Panc1 (cell line): ENCODE measurements at regions not wholly inside any gene's neighbourhood (a gene's known extent, or its start where the extent isn't known, plus 50 kb on each side); places are given as distances from the start of the nearest gene placed in this dataset.

Source experiments
- ATAC-seq: fragments of 200-7000 bp; cut with Tn5 transposase; 2 replicates; pipeline ENCODE4 v1.9.1; 2020; ENCODE audit warnings: mild to moderate bottlenecking, moderate library complexity
- BruUV-seq: library from RNA; stranded (reverse); fragments of 400-500 nt; replicated peaks from 2 replicates; lab custom pipeline; 2021; lab: Mats Ljungman, UMichigan
- CTCF ChIA-PET: fragments of 300-600 bp; sonication (Branson Sonifier 250); formaldehyde crosslinking; loops from one replicate; lab custom pipeline; 2022; ENCODE audit warnings: antibody characterized with exemption; lab: Charles Lee
- POLR2A ChIA-PET: fragments of 300-600 bp; sonication (Branson Sonifier 250); formaldehyde crosslinking; loops from one replicate; lab custom pipeline; 2022; ENCODE audit warnings: antibody characterized with exemption; lab: Charles Lee
- DNase-seq: peaks from one replicate; pipeline ENCODE4 v3.0.0-alpha.2; 2010; ENCODE audit warnings: low read depth, low spot score
- H3K27ac ChIP-seq: 2 replicates; pipeline ENCODE4 v1.5.1; 2011; ENCODE audit warnings: mild to moderate bottlenecking, low read length, inconsistent platforms
- H3K27me3 ChIP-seq: fragments of 200-500 bp; sonication (Bioruptor generic); 2 replicates; pipeline ENCODE4 v1.6.0; 2014; ENCODE audit warnings: low read length, inconsistent platforms; ENCODE audit not compliant: control insufficient read depth, insufficient read depth
- H3K36me3 ChIP-seq: fragments of 200-500 bp; sonication (Bioruptor generic); 2 replicates; pipeline ENCODE4 v1.5.1; 2014; ENCODE audit warnings: inconsistent platforms, mild to moderate bottlenecking, low read length, moderate library complexity; ENCODE audit not compliant: control insufficient read depth, insufficient read depth
- H3K4me1 ChIP-seq: 2 replicates; pipeline ENCODE4 v1.5.1; 2011; ENCODE audit warnings: inconsistent platforms, mild to moderate bottlenecking, low read length, moderate library complexity; ENCODE audit not compliant: control insufficient read depth, insufficient read depth
- H3K4me3 ChIP-seq, 2 experiments: 2 replicates each; pipeline ENCODE4 v1.5.1; 2011 to 2012; ENCODE audit warnings: low read depth in 2 of 2, low read length in 2 of 2, mild to moderate bottlenecking in 2 of 2, inconsistent platforms in 1 of 2, moderate library complexity in 1 of 2
- H3K9me3 ChIP-seq: fragments of 200-500 bp; sonication (Bioruptor generic); 2 replicates; pipeline ENCODE4 v1.5.1; 2014; ENCODE audit warnings: low read depth, mild to moderate bottlenecking, inconsistent platforms, low read length, moderate library complexity; ENCODE audit not compliant: control insufficient read depth, insufficient read depth
- POLR2AphosphoS5 ChIP-seq: IDR thresholded peaks from 2 replicates; pipeline ENCODE4 v1.6.1; 2012; ENCODE audit warnings: mild to moderate bottlenecking, low read depth, low read length, moderate library complexity
- REST ChIP-seq, 2 experiments: IDR thresholded peaks; 2 replicates each; pipeline ENCODE4 v1.6.1; 2011 to 2012; ENCODE audit warnings: low read depth in 2 of 2, control low read depth in 1 of 2, low read length in 1 of 2, mild to moderate bottlenecking in 1 of 2, moderate library complexity in 1 of 2; ENCODE audit not compliant: insufficient read depth in 1 of 2
- SIN3A ChIP-seq: IDR thresholded peaks from 2 replicates; pipeline ENCODE4 v1.6.1; 2012; ENCODE audit warnings: low read depth, mild to moderate bottlenecking, low read length, moderate library complexity, borderline replicate concordance; ENCODE audit not compliant: insufficient read depth
- TCF7L2 ChIP-seq: IDR thresholded peaks from 2 replicates; pipeline ENCODE4 v1.6.1; 2011; ENCODE audit warnings: mild to moderate bottlenecking, low read depth, low read length, inconsistent platforms
- in situ Hi-C: cut with HindIII; loops from 2 replicates; pipeline ENCODE4 v1.10.0; 2016; ENCODE audit warnings: low sequenced_read_pairs, low pct_unique_long_range_greater_than_20kb
- intact Hi-C: fragments of 100-400 bp; cut with micrococcal nuclease; formaldehyde crosslinking; loops from one replicate; pipeline ENCODE4 v1.10.0; 2022; ENCODE audit not compliant: unreplicated experiment
- TF ChIP-seq, protein P1 (sequence below): fragments of 450-650 bp; IDR thresholded peaks from 2 replicates; pipeline ENCODE4 v1.5.1; 2017; ENCODE audit warnings: mild to moderate bottlenecking

DNA sequence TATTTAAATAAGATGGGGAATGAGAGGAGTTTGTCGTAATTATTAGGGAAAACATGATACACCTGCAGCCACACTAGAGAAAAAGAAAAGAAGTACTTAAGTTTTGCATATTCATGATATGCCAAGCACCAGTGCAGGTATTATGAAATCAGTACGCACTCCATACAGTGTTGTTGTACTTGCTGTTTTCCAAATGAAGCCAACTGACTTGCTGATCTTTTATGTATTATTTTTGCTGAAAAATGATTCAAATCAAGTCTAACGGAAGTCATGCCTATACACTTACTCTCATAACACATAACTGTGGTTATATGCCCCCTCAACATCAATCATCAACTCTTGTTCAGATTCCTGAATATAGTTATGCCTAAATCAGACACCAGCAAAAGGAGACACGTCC, 584.9 kb upstream of the EYS start:
- no peaks in the 10 kb centered on the region for H3K4me1 ChIP-seq
- no peaks in the 10 kb centered on the region for H3K9me3 ChIP-seq
- CTCF ChIA-PET: no interaction called here
- BruUV-seq: no TSS peak
- no peak overlapping the region for H3K27ac ChIP-seq
- no peak overlapping the region for H3K4me3 ChIP-seq
- POLR2A ChIA-PET: no interaction called here
- ATAC-seq (no peak), DNase-seq (no peak)
- H3K27me3 ChIP-seq: no peaks in the 10 kb centered on the region
- intact Hi-C loops: no loop called here
- in situ Hi-C loops: no loop called here
- TF ChIP-seq, protein P1, sequence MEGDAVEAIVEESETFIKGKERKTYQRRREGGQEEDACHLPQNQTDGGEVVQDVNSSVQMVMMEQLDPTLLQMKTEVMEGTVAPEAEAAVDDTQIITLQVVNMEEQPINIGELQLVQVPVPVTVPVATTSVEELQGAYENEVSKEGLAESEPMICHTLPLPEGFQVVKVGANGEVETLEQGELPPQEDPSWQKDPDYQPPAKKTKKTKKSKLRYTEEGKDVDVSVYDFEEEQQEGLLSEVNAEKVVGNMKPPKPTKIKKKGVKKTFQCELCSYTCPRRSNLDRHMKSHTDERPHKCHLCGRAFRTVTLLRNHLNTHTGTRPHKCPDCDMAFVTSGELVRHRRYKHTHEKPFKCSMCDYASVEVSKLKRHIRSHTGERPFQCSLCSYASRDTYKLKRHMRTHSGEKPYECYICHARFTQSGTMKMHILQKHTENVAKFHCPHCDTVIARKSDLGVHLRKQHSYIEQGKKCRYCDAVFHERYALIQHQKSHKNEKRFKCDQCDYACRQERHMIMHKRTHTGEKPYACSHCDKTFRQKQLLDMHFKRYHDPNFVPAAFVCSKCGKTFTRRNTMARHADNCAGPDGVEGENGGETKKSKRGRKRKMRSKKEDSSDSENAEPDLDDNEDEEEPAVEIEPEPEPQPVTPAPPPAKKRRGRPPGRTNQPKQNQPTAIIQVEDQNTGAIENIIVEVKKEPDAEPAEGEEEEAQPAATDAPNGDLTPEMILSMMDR: no peak
- TF ChIP-seq POLR2AphosphoS5: no peak
- no peak for TF ChIP-seq REST (IDR thresholded peaks at IDR 0.05; ENCODE audit: insufficient read depth in 1 of 2, low read depth in 2 of 2, low read length in 1 of 2)
- TF ChIP-seq SIN3A: no peak
- TF ChIP-seq TCF7L2: no peak
- H3K36me3 ChIP-seq: no peaks in the 10 kb centered on the region

DNA sequence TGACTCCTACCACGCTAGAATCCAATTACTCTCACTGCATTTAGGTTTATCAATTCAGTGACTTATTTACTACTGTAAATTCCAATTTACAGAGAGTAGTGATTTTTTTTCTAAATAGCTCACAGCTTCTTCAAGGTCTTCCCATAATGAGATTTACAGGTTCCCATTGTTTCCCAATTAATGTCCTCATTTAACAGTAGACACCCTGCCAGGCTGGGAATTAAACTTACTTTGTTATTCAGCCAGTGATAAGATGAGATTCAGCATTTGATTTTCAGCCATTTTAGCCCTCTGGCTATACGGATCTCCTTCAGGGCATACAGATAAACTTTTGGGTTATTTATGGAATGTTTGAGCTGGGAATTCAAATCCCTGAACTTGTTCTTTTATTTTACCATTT, 582.9 kb upstream of the EYS start:
- intact Hi-C loops: no loop called here

More for the DNA sequence above, 582.9 kb upstream of the EYS start:
- ChIA-PET CTCF (no interaction called here), POLR2A (no interaction called here)
- no TSS peak for BruUV-seq
- H3K27me3 ChIP-seq: no peaks in the 10 kb centered on the region
- DNase-seq (no peak), ATAC-seq (no peak)
- no peaks in the 10 kb centered on the region for H3K4me1 ChIP-seq
- H3K4me3 ChIP-seq: no peak overlapping the region
- H3K36me3 ChIP-seq: no peaks in the 10 kb centered on the region
- TF ChIP-seq TCF7L2: no peak
- no peak for TF ChIP-seq REST (IDR thresholded peaks at IDR 0.05; ENCODE audit: insufficient read depth in 1 of 2, low read depth in 2 of 2, low read length in 1 of 2)
- TF ChIP-seq, protein P1: no peak
- TF ChIP-seq SIN3A: no peak
- TF ChIP-seq POLR2AphosphoS5: no peak
- H3K9me3 ChIP-seq: no peaks in the 10 kb centered on the region
- in situ Hi-C loops: no loop called here
- no peak overlapping the region for H3K27ac ChIP-seq
